Fibroblast of lung (primary cell): ENCODE measurements at regions not wholly inside any gene's neighbourhood (a gene's known extent, or its start where the extent isn't known, plus 50 kb on each side); places are given as distances from the start of the nearest gene placed in this dataset.

Source experiments
- EZH2 ChIP-seq: IDR thresholded peaks from 2 replicates; pipeline ENCODE4 v1.5.1; 2012; ENCODE audit warnings: low read length, control low read depth, mild to moderate bottlenecking; ENCODE audit errors: missing control alignments
- TF ChIP-seq, protein P1 (sequence below), 2 donors: IDR thresholded peaks in 1 of 2; conservative IDR thresholded peaks in 1 of 2; 1 replicate in 1 of 2; 2 replicates in 1 of 2; pipeline ENCODE4 v1.5.1; 2011 to 2012; ENCODE audit warnings: low read length in 2 of 2, control low read depth in 1 of 2, inconsistent platforms in 1 of 2, low read depth in 1 of 2, mild to moderate bottlenecking in 1 of 2

- TF ChIP-seq, protein P1, sequence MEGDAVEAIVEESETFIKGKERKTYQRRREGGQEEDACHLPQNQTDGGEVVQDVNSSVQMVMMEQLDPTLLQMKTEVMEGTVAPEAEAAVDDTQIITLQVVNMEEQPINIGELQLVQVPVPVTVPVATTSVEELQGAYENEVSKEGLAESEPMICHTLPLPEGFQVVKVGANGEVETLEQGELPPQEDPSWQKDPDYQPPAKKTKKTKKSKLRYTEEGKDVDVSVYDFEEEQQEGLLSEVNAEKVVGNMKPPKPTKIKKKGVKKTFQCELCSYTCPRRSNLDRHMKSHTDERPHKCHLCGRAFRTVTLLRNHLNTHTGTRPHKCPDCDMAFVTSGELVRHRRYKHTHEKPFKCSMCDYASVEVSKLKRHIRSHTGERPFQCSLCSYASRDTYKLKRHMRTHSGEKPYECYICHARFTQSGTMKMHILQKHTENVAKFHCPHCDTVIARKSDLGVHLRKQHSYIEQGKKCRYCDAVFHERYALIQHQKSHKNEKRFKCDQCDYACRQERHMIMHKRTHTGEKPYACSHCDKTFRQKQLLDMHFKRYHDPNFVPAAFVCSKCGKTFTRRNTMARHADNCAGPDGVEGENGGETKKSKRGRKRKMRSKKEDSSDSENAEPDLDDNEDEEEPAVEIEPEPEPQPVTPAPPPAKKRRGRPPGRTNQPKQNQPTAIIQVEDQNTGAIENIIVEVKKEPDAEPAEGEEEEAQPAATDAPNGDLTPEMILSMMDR (conservative IDR thresholded peaks at IDR 0.05 in 1 of 2, IDR thresholded peaks at IDR 0.05 in 1 of 2; ENCODE audit: low read depth in 1 of 2, low read length in 2 of 2): no peak
- TF ChIP-seq EZH2: no peak
Measured at GRCh38 chr2:175628243-175628642, 373.8 kb downstream of the LNPK start.
